ENCODE measurements at regions not wholly inside any gene's neighbourhood (a gene's known extent, or its start where the extent isn't known, plus 50 kb on each side); places are given as distances from the start of the nearest gene placed in this dataset.

DNA sequence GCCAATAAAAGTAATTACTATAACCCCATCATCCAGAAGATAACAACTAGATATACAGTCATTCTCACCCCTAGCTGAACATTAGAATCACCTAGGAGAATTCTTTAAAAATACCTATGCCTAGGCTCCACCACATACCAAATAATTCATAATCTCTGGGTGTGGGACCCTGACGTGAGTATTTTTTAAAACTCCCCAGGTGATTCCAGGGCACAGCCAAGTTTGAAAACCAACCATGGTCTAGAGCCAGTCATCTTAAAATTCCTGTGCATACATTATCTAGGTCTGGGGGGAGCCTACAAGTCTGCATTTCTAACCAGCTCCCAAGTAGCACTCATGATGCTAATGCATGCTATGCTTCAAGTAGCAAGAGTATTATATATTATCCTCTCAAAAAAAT is 281.0 kb upstream of the MTNR1B start:
- TF ChIP-seq CTCF (IDR thresholded peaks at IDR 0.05) = no peak
- no peak for TF ChIP-seq POLR2A (IDR thresholded peaks at IDR 0.05)
